Stimulated activated naive CD8-positive, alpha-beta T cell treated with anti-CD3 and anti-CD28 coated beads, Interleukin-15, Interleukin-2, amounts not matched to agents 100 ng/mL and 50 ng/mL, for 24 hours (primary cell): ENCODE measurements at regions not wholly inside any gene's neighbourhood (a gene's known extent, or its start where the extent isn't known, plus 50 kb on each side); places are given as distances from the start of the nearest gene placed in this dataset.
"Not testable (repeated sequence)": the region's sequence is repeated elsewhere in the genome, so short reads cannot be mapped to it uniquely, and the experiment has no call there.

Source experiments
- H3K27ac Mint-ChIP-seq: one replicate; pipeline ENCODE4 v1.8.0; 2021; ENCODE audit warnings: mild to moderate bottlenecking, mixed read lengths
- H3K27me3 Mint-ChIP-seq: one replicate; pipeline ENCODE4 v1.8.0; 2021; ENCODE audit warnings: mixed read lengths
- H3K36me3 Mint-ChIP-seq: one replicate; pipeline ENCODE4 v1.8.0; 2021; ENCODE audit warnings: low read depth, mixed read lengths
- H3K4me1 Mint-ChIP-seq: one replicate; pipeline ENCODE4 v1.8.0; 2021; ENCODE audit warnings: low read depth, mixed read lengths
- H3K4me3 Mint-ChIP-seq: one replicate; pipeline ENCODE4 v1.8.0; 2021; ENCODE audit warnings: mild to moderate bottlenecking, mixed read lengths
- H3K9me3 Mint-ChIP-seq: one replicate; pipeline ENCODE4 v1.8.0; 2021; ENCODE audit warnings: mixed read lengths

DNA sequence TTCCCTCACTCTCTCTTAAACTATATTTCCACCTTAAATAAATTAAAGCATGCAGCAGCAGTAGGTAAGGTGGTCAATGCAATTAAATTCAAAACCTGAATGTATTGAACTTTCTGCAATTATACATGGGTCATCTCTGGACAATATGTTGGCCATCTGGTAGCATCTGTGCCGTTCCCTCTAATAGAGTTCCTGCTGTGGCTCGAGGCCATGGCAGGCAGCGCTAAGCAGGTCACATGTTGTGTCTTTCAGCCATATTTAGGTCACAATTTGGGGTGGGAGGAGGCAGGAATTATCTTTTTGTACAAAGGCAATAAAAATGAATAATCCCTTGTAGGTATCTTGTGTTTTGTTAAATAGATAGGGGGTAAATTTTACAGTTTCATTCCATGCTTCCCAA lies 676.2 kb downstream of the ZEB2 start:
- Mint-ChIP-seq H3K27ac (no peak overlapping the region), H3K9me3 (no peaks in the 10 kb centered on the region), H3K27me3 (peaks cover 24% of the 10 kb centered on the region), H3K36me3 (no peaks in the 10 kb centered on the region), H3K4me3 (no peak overlapping the region), H3K4me1 (no peaks in the 10 kb centered on the region)

GRCh38 chr2:143842836-143843235 lies 677.1 kb downstream of the ZEB2 start:
- Mint-ChIP-seq H3K27ac (no peak overlapping the region), H3K36me3 (no peaks in the 10 kb centered on the region), H3K4me3 (no peak overlapping the region), H3K27me3 (peaks cover 24% of the 10 kb centered on the region), H3K9me3 (no peaks in the 10 kb centered on the region), H3K4me1 (no peaks in the 10 kb centered on the region)

GRCh38 chr2:143841935-143842334 lies 678.0 kb downstream of the ZEB2 start:
- Mint-ChIP-seq H3K4me1 (no peaks in the 10 kb centered on the region), H3K4me3 (no peak overlapping the region), H3K27me3 (peaks cover 21% of the 10 kb centered on the region), H3K36me3 (no peaks in the 10 kb centered on the region), H3K9me3 (no peaks in the 10 kb centered on the region), H3K27ac (no peak overlapping the region)

- no peak overlapping the region for H3K27ac Mint-ChIP-seq
- H3K9me3 Mint-ChIP-seq = no peaks in the 10 kb centered on the region
- H3K27me3 Mint-ChIP-seq = peaks cover 13% of the 10 kb centered on the region
- no peak overlapping the region for H3K4me3 Mint-ChIP-seq
- no peaks in the 10 kb centered on the region for H3K36me3 Mint-ChIP-seq
- H3K4me1 Mint-ChIP-seq = no peaks in the 10 kb centered on the region
Observed at GRCh38 chr2:143840601-143841000, 679.3 kb downstream of the ZEB2 start.

DNA sequence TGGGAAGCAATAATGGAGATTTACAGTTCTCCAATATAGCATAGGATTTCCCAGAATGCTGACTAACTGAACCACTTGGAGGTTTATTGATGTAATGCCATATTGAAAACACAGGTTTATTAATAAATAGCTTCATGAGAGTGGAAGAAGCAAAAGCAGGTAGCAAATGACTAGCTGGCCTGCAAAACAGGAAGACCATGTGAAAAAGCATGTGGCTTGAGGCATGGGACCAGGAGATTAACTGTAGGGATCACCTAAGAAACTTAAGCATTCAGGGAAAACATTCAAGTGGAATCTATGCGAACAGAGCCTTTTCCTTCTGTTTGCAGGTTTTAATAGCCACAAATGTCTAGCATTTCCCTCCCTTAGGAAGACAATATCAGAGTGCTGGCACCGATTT lies 679.7 kb downstream of the ZEB2 start:
- no peaks in the 10 kb centered on the region for H3K9me3 Mint-ChIP-seq
- no peak overlapping the region for H3K4me3 Mint-ChIP-seq
- peaks cover 12% of the 10 kb centered on the region for H3K27me3 Mint-ChIP-seq
- no peak overlapping the region for H3K27ac Mint-ChIP-seq
- H3K36me3 Mint-ChIP-seq = no peaks in the 10 kb centered on the region
- H3K4me1 Mint-ChIP-seq = no peaks in the 10 kb centered on the region

DNA sequence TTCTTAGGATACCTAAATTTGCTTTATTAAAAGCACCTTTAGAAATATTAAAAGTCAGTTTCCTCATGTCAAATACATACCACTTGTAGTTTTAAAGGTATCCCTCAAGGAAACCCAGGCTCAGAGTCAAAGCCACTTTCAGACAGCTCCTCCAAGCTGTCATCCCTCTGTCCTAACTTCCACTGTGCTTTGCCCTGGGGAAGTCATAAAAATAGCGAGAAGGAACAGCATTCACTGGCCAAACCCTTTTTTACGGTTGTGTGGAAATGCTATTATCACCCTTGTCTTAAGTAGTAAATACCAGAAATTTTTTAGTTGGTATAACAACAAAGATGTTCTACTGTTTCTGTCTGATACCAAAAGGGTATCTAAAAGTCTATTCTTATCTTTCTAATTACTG lies 680.5 kb downstream of the ZEB2 start:
- H3K4me1 Mint-ChIP-seq = no peaks in the 10 kb centered on the region
- H3K4me3 Mint-ChIP-seq = no peak overlapping the region
- H3K36me3 Mint-ChIP-seq = no peaks in the 10 kb centered on the region
- H3K9me3 Mint-ChIP-seq = no peaks in the 10 kb centered on the region
- no peak overlapping the region for H3K27ac Mint-ChIP-seq
- H3K27me3 Mint-ChIP-seq = peaks cover 12% of the 10 kb centered on the region

- not testable (repeated sequence) for H3K9me3 Mint-ChIP-seq, H3K27ac Mint-ChIP-seq, H3K36me3 Mint-ChIP-seq, H3K4me1 Mint-ChIP-seq, H3K4me3 Mint-ChIP-seq, H3K27me3 Mint-ChIP-seq
Observed at GRCh38 chr2:143837055-143837454, 682.9 kb downstream of the ZEB2 start.

- H3K36me3 Mint-ChIP-seq = no peaks in the 10 kb centered on the region
- H3K4me3 Mint-ChIP-seq = no peak overlapping the region
- no peaks in the 10 kb centered on the region for H3K4me1 Mint-ChIP-seq
- H3K27me3 Mint-ChIP-seq = no peaks in the 10 kb centered on the region
- H3K27ac Mint-ChIP-seq = no peak overlapping the region
- no peaks in the 10 kb centered on the region for H3K9me3 Mint-ChIP-seq
Observed at GRCh38 chr2:143835481-143835880, 684.4 kb downstream of the ZEB2 start.

DNA sequence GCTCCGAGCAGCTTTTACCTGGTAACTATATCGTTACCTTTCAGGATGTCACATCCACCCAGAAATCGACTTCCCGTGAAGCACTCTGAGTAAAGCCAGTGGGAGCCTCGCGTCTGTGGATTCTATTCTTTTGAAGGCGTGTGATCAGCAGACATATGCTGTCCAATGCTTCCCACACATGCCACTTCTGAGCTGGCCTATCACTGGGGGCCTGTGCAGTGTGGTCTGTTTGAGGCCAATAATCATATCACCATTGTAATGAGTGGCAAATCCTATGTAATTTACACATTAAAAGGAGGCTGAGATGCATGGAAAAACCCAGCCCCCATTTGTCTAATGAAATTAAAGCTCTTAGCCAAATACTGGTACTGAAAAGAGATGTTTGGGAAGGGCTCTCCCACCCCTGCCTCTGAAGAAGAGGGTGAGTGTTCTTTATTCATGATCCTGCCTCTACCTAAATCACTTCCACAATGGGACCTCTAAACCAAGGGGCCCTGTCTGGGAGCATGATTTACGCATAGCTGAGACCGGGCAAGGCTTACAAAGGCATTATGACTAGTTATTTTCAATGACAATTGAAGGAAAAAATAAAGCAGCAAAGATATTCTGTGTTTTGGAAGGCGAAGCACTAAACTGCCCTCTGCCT lies 686.8 kb downstream of the ZEB2 start:
- Mint-ChIP-seq H3K27me3 (no peaks in the 10 kb centered on the region), H3K4me3 (no peak overlapping the region), H3K36me3 (no peaks in the 10 kb centered on the region), H3K4me1 (no peaks in the 10 kb centered on the region), H3K9me3 (no peaks in the 10 kb centered on the region), H3K27ac (no peak overlapping the region)

GRCh38 chr2:143830476-143830875 lies 689.4 kb downstream of the ZEB2 start:
- no peaks in the 10 kb centered on the region for H3K27me3 Mint-ChIP-seq
- H3K36me3 Mint-ChIP-seq = no peaks in the 10 kb centered on the region
- H3K4me3 Mint-ChIP-seq = no peak overlapping the region
- H3K27ac Mint-ChIP-seq = no peak overlapping the region
- H3K4me1 Mint-ChIP-seq = no peaks in the 10 kb centered on the region
- no peaks in the 10 kb centered on the region for H3K9me3 Mint-ChIP-seq

GRCh38 chr2:143828763-143829537 lies 691.0 kb downstream of the ZEB2 start:
- Mint-ChIP-seq H3K27me3 (no peaks in the 10 kb centered on the region), H3K4me3 (no peak overlapping the region), H3K27ac (no peak overlapping the region), H3K9me3 (no peaks in the 10 kb centered on the region), H3K4me1 (no peaks in the 10 kb centered on the region), H3K36me3 (no peaks in the 10 kb centered on the region)

GRCh38 chr2:143824791-143825190 lies 695.1 kb downstream of the ZEB2 start:
- no peak overlapping the region for H3K4me3 Mint-ChIP-seq
- H3K36me3 Mint-ChIP-seq = no peaks in the 10 kb centered on the region
- H3K27ac Mint-ChIP-seq = no peak overlapping the region
- peaks cover 4% of the 10 kb centered on the region for H3K27me3 Mint-ChIP-seq
- no peaks in the 10 kb centered on the region for H3K4me1 Mint-ChIP-seq
- no peaks in the 10 kb centered on the region for H3K9me3 Mint-ChIP-seq

- Mint-ChIP-seq H3K9me3 (no peaks in the 10 kb centered on the region), H3K4me1 (no peaks in the 10 kb centered on the region), H3K27me3 (peaks cover 4% of the 10 kb centered on the region), H3K36me3 (no peaks in the 10 kb centered on the region), H3K4me3 (no peak overlapping the region), H3K27ac (no peak overlapping the region)
Observed at GRCh38 chr2:143823876-143824275, 694.7 kb downstream of the ARHGAP15 start.

DNA sequence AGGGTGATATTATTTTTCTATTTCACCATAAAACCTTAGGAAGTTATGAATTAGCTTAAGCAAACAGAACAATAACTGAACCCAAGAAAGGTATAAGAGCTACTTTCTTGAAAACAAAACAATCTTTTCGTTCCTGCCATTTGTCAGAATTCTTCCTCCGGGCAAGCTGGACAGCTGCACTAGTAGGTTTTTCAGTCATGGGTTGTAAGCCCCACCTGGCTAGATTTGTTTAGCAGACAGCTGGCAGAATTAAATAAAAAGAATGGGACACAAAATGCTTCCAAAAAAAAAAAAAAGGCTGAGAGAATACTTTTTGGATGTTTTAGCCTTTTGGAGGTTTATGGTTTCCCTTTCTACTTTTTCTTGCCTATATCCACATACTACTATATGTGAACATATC lies 694.1 kb downstream of the ARHGAP15 start:
- Mint-ChIP-seq H3K4me1 (no peaks in the 10 kb centered on the region), H3K27me3 (peaks cover 4% of the 10 kb centered on the region), H3K9me3 (no peaks in the 10 kb centered on the region), H3K36me3 (no peaks in the 10 kb centered on the region), H3K27ac (no peak overlapping the region), H3K4me3 (no peak overlapping the region)

GRCh38 chr2:143822736-143823135 lies 693.5 kb downstream of the ARHGAP15 start:
- Mint-ChIP-seq H3K27ac (no peak overlapping the region), H3K4me3 (no peak overlapping the region), H3K36me3 (no peaks in the 10 kb centered on the region), H3K4me1 (no peaks in the 10 kb centered on the region), H3K9me3 (no peaks in the 10 kb centered on the region), H3K27me3 (peaks cover 4% of the 10 kb centered on the region)

- no peaks in the 10 kb centered on the region for H3K9me3 Mint-ChIP-seq
- no peak overlapping the region for H3K4me3 Mint-ChIP-seq
Observed at GRCh38 chr2:143819764-143820163, 690.5 kb downstream of the ARHGAP15 start.

More at GRCh38 chr2:143819764-143820163, 690.5 kb downstream of the ARHGAP15 start:
- H3K27ac Mint-ChIP-seq = no peak overlapping the region
- peaks cover 4% of the 10 kb centered on the region for H3K27me3 Mint-ChIP-seq
- H3K36me3 Mint-ChIP-seq = no peaks in the 10 kb centered on the region
- H3K4me1 Mint-ChIP-seq = no peaks in the 10 kb centered on the region
